ENCODE measurements at regions not wholly inside any gene's neighbourhood (a gene's known extent, or its start where the extent isn't known, plus 50 kb on each side); places are given as distances from the start of the nearest gene placed in this dataset.

- no peak for DNase-seq
Observed at GRCh38 chr1:213657013-213657412, 330.8 kb upstream of the PROX1 start.

- no peak for DNase-seq
Observed at GRCh38 chr1:213657879-213658278, 329.9 kb upstream of the PROX1 start.

- DNase-seq, result no peak
Observed at GRCh38 chr1:213658457-213658856, 329.3 kb upstream of the PROX1 start.

- no peak for DNase-seq
Observed at GRCh38 chr1:213659580-213660547, 327.9 kb upstream of the PROX1 start.

GRCh38 chr1:213661302-213661701 lies 326.5 kb upstream of the PROX1 start:
- DNase-seq, result no peak

- DNase-seq, result no peak
Observed at GRCh38 chr1:213666113-213666512, 321.7 kb upstream of the PROX1 start.

GRCh38 chr1:213666922-213667321 lies 320.9 kb upstream of the PROX1 start:
- DNase-seq, result no peak

- no peak for DNase-seq
Observed at GRCh38 chr1:213669512-213669911, 318.3 kb upstream of the PROX1 start.

- DNase-seq, result no peak
Observed at GRCh38 chr1:213669964-213670691, 317.6 kb upstream of the PROX1 start.

- DNase-seq, result no peak
Observed at GRCh38 chr1:213670692-213671023, 317.1 kb upstream of the PROX1 start.

- no peak for DNase-seq
Observed at GRCh38 chr1:213675043-213675442, 312.7 kb upstream of the PROX1 start.

GRCh38 chr1:213676736-213677135 lies 311.0 kb upstream of the PROX1 start:
- no peak for DNase-seq

- no peak for DNase-seq
Observed at GRCh38 chr1:213678348-213678747, 309.4 kb upstream of the PROX1 start.

- no peak for DNase-seq
Observed at GRCh38 chr1:213678753-213679152, 309.0 kb upstream of the PROX1 start.

GRCh38 chr1:213679153-213679552 lies 308.6 kb upstream of the PROX1 start:
- DNase-seq, result no peak

- DNase-seq, result no peak
Observed at GRCh38 chr1:213680677-213681325, 307.0 kb upstream of the PROX1 start.

GRCh38 chr1:213681788-213682340 lies 305.9 kb upstream of the PROX1 start:
- no peak for DNase-seq

- no peak for DNase-seq
Observed at GRCh38 chr1:213683529-213683928, 304.2 kb upstream of the PROX1 start.

GRCh38 chr1:213684454-213684853 lies 303.3 kb upstream of the PROX1 start:
- DNase-seq, result no peak

- no peak for DNase-seq
Observed at GRCh38 chr1:213685992-213686582, 301.7 kb upstream of the PROX1 start.

GRCh38 chr1:213686983-213687382 lies 300.8 kb upstream of the PROX1 start:
- no peak for DNase-seq

- no peak for DNase-seq
Observed at GRCh38 chr1:213687832-213688231, 299.9 kb upstream of the PROX1 start.

- no peak for DNase-seq
Observed at GRCh38 chr1:213688655-213689054, 299.1 kb upstream of the PROX1 start.
